ENCODE measurements at regions not wholly inside any gene's neighbourhood (a gene's known extent, or its start where the extent isn't known, plus 50 kb on each side); places are given as distances from the start of the nearest gene placed in this dataset.
"Not testable (repeated sequence)": the region's sequence is repeated elsewhere in the genome, so short reads cannot be mapped to it uniquely, and the experiment has no call there.

DNA sequence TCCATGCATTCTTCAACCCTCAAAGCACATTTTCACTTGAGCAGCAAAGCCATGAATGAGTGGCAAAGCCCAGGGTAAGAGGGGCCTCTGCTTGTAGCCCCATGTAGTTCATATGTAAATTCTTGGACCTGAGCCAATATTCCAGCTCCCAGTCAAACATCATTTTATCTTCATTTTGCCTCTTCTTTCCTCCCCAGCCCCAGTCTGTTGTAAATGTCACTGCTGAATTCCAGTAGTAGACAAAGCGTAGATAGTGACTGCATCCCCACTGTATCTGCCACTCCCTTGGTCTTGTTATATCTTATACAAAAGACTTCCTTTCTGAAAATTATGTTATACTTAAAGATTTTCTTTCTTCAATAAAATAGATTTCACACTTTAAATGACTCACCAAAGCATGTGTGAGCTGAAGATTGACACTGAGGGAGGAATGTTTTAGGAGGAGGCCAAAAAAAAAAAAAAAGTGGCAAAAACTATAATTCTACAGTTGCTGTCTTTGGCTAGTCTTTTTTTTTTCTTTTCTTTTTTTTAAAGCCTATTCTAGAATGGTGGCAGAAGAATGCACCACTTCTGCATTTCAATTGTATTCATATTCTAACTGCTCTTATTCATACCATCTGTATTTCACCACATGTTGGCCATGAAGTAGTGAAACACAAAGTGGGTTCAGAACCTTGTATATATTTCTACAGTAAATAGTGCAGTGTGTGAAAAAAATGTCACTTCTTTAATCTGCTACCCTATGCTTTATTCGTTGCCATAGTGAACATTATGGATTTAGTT lies 306.1 kb downstream of the CPS1 start:
- no peaks in the 10 kb centered on the region for H3K4me1 ChIP-seq
- TF ChIP-seq ZSCAN20 (CRISPR knock-in tag; IDR thresholded peaks at IDR 0.05) (no peak), CBX8 (IDR thresholded peaks at IDR 0.05) (no peak), HOXB13 (CRISPR knock-in tag; IDR thresholded peaks at IDR 0.05; ENCODE audit: low read depth) (no peak), KDM1A (IDR thresholded peaks at IDR 0.05; ENCODE audit: low read depth) (no peak), ZC3H11A (IDR thresholded peaks at IDR 0.05) (no peak), GATA3 (IDR thresholded peaks at IDR 0.05; ENCODE audit: borderline replicate concordance) (no peak)
- TF ChIP-seq, protein P1, sequence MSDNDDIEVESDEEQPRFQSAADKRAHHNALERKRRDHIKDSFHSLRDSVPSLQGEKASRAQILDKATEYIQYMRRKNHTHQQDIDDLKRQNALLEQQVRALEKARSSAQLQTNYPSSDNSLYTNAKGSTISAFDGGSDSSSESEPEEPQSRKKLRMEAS (IDR thresholded peaks at IDR 0.05), result no peak
- TF ChIP-seq, protein P2, sequence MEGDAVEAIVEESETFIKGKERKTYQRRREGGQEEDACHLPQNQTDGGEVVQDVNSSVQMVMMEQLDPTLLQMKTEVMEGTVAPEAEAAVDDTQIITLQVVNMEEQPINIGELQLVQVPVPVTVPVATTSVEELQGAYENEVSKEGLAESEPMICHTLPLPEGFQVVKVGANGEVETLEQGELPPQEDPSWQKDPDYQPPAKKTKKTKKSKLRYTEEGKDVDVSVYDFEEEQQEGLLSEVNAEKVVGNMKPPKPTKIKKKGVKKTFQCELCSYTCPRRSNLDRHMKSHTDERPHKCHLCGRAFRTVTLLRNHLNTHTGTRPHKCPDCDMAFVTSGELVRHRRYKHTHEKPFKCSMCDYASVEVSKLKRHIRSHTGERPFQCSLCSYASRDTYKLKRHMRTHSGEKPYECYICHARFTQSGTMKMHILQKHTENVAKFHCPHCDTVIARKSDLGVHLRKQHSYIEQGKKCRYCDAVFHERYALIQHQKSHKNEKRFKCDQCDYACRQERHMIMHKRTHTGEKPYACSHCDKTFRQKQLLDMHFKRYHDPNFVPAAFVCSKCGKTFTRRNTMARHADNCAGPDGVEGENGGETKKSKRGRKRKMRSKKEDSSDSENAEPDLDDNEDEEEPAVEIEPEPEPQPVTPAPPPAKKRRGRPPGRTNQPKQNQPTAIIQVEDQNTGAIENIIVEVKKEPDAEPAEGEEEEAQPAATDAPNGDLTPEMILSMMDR (IDR thresholded peaks at IDR 0.05), result no peak
- TF ChIP-seq, protein P3, sequence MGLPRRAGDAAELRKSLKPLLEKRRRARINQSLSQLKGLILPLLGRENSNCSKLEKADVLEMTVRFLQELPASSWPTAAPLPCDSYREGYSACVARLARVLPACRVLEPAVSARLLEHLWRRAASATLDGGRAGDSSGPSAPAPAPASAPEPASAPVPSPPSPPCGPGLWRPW (IDR thresholded peaks at IDR 0.05), result no peak
- FAIRE-seq (no peak), DNase-seq (ENCODE audit: low read depth in 1 of 2, low spot score in 1 of 2) (no peak), ATAC-seq (no peak)
- 20% methylated on average over 2 of the region's 2 CpGs for WGBS (ENCODE audit: missing lambda C conversion rate)
- ChIA-PET CTCF (no interaction called here), POLR2A (no interaction called here)
- H3K9me3 ChIP-seq, result no peaks in the 10 kb centered on the region
- no peak overlapping the region for H3K4me2 ChIP-seq
- no peak overlapping the region for H3K27ac ChIP-seq
- no peak overlapping the region for H3K4me3 ChIP-seq

DNA sequence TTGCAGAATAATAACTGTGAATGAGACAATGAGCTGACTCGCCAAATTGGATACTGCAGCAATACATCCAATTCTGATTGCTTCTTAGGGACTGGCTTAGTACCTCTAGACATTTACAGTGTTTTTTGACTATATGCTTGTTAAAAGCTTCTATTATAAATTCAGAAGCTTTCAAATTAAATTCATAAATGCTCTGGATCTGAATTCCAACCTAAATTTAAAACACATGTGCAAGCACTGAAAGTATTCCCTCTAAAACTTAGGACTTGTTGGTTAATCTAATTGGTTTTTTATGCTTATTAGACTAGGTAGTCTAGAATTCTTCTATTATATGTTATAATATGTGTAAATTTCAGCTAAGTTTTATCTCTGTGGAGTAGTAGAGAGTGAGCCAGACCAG lies 306.9 kb downstream of the CPS1 start:
- ChIA-PET POLR2A (no interaction called here), CTCF (no interaction called here)
- 35% methylated on average over 1 of the region's 1 CpG for WGBS (ENCODE audit: missing lambda C conversion rate)
- Histone ChIP-seq H3K4me1 (no peaks in the 10 kb centered on the region), H3K27ac (no peak overlapping the region), H3K4me2 (no peak overlapping the region), H3K4me3 (no peak overlapping the region), H3K9me3 (no peaks in the 10 kb centered on the region)
- ATAC-seq (no peak), DNase-seq (ENCODE audit: low read depth in 1 of 2, low spot score in 1 of 2) (no peak), FAIRE-seq (no peak)
- no peak for TF ChIP-seq HOXA7 (CRISPR knock-in tag; IDR thresholded peaks at IDR 0.05)
- peak; percentile 57 for TF ChIP-seq MAFK (IDR thresholded peaks at IDR 0.05; ENCODE audit: partially characterized antibody)

DNA sequence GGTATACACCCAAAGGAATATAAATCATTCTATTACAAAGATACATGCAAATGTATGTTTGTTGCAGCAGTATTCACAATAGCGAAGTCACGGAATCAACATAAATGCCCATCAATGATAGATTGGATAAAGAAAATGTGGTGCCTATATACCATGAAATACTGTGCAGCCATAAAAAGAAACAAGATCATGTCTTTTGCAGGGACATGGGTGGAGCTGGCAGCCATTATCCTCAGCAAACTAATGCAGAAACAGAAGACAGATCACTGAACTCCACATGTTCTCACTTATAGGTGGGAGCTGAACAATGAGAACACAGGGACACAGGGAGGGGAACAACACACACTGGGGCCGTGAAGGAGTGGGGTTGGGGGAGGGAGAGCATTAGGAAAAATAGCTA lies 315.2 kb downstream of the CPS1 start:
- H3K4me1 ChIP-seq; H3K9me3 ChIP-seq; H3K4me3 ChIP-seq; ATAC-seq; DNase-seq (ENCODE audit: low read depth in 1 of 2, low spot score in 1 of 2); POLR2A ChIA-PET; H3K4me2 ChIP-seq; FAIRE-seq; H3K27ac ChIP-seq; CTCF ChIA-PET: not testable (repeated sequence)
- WGBS (ENCODE audit: missing lambda C conversion rate), result 44% methylated on average over 3 of the region's 3 CpGs

DNA sequence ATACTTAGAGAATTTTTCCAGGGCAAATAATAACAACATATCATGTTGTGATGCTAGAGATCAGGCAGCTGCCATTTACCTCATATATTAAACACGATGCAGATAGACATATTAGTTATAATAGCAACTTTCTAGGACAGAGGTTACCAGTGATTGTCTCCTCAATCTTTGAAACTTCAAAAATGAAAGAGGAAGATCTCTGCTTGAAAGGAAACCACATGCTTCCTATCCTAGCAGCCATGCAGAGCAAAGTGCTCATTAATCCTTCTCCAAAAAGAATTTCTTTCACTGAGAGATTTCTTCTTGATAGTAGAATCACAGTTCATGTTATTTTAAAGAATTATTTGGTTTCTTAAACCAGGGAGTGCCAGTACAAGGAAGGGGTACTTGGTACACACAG lies 317.2 kb downstream of the CPS1 start:
- 0% methylated on average over 1 of the region's 1 CpG for WGBS (ENCODE audit: missing lambda C conversion rate)
- Histone ChIP-seq H3K9me3 (no peaks in the 10 kb centered on the region), H3K4me2 (no peak overlapping the region), H3K4me3 (no peak overlapping the region), H3K27ac (no peak overlapping the region), H3K4me1 (no peaks in the 10 kb centered on the region)
- TF ChIP-seq TP53 (CRISPR knock-in tag; IDR thresholded peaks at IDR 0.05) (no peak), HOXB13 (CRISPR knock-in tag; IDR thresholded peaks at IDR 0.05; ENCODE audit: low read depth) (no peak), ZSCAN20 (CRISPR knock-in tag; IDR thresholded peaks at IDR 0.05) (no peak), HEYL (CRISPR knock-in tag; IDR thresholded peaks at IDR 0.05) (no peak), MAFK (IDR thresholded peaks at IDR 0.05; ENCODE audit: partially characterized antibody) (no peak), SREBF2 (IDR thresholded peaks at IDR 0.05) (no peak), JUN (IDR thresholded peaks at IDR 0.05) (no peak), RNF2 (IDR thresholded peaks at IDR 0.05; ENCODE audit: borderline replicate concordance, low read depth) (no peak), ESRRA (IDR thresholded peaks at IDR 0.05; ENCODE audit: borderline replicate concordance, low read length) (no peak), PHF8 (IDR thresholded peaks at IDR 0.05; ENCODE audit: borderline replicate concordance, low read depth) (no peak), BHLHE40 (IDR thresholded peaks at IDR 0.05; ENCODE audit: low read depth, low read length) (no peak), ZC3H11A (IDR thresholded peaks at IDR 0.05) (no peak), HOXB5 (CRISPR knock-in tag; IDR thresholded peaks at IDR 0.05) (no peak), RAD21 (conservative IDR thresholded peaks at IDR 0.05 in 1 of 2, IDR thresholded peaks at IDR 0.05 in 1 of 2) (no peak), EP300 (IDR thresholded peaks at IDR 0.05) (no peak), EHF (CRISPR knock-in tag; IDR thresholded peaks at IDR 0.05) (no peak), FOSL2 (IDR thresholded peaks at IDR 0.05) (no peak), FOSL2 (CRISPR knock-in tag; IDR thresholded peaks at IDR 0.05) (no peak), TFCP2L1 (CRISPR knock-in tag; IDR thresholded peaks at IDR 0.05) (no peak)
- TF ChIP-seq, protein P3 (IDR thresholded peaks at IDR 0.05), result no peak
- FAIRE-seq, result no peak
- ChIA-PET CTCF (no interaction called here), POLR2A (no interaction called here)
- no peak for DNase-seq (ENCODE audit: low read depth in 1 of 2, low spot score in 1 of 2)
- ATAC-seq, result no peak

All from A549 (cell line).